ENCODE measurements at regions not wholly inside any gene's neighbourhood (a gene's known extent, or its start where the extent isn't known, plus 50 kb on each side); places are given as distances from the start of the nearest gene placed in this dataset.

GRCh38 chr2:64230540-64230939 lies 86.3 kb upstream of the PELI1 start:
- ATAC-seq (no peak), DNase-seq (no peak)
- peaks cover 22% of the 10 kb centered on the region for H3K4me1 Mint-ChIP-seq
- peaks cover 5% of the 10 kb centered on the region for H3K27me3 Mint-ChIP-seq
- no peak overlapping the region for H3K4me3 Mint-ChIP-seq
- no peaks in the 10 kb centered on the region for H3K36me3 Mint-ChIP-seq (ENCODE audit: low read depth)
- H3K27ac Mint-ChIP-seq, result no peak overlapping the region
- no peaks in the 10 kb centered on the region for H3K9me3 Mint-ChIP-seq

DNA sequence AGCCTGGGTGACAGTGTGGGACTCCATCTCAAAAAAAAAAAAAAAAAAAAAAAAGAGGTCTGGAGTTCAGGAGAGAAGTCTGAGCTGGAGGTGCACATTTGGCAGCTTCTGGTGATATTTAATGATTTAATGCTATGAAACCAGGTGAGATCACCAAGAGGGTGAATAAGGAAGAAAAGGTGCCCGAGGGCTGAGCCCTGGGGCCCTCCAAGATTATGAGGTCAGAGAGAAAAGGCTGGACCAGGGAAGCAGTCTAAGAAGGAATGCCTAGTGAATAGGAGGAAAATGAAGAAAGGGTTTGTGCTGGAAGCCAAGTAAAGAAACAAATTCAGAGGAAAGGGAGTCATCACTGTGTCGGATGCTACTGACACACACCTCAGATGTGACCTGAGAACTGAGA lies 88.0 kb upstream of the PELI1 start:
- Mint-ChIP-seq H3K4me3 (no peak overlapping the region), H3K27ac (peak overlapping the region; percentile 17), H3K27me3 (peaks cover 5% of the 10 kb centered on the region), H3K9me3 (no peaks in the 10 kb centered on the region), H3K36me3 (ENCODE audit: low read depth) (no peaks in the 10 kb centered on the region), H3K4me1 (peaks cover 17% of the 10 kb centered on the region)
- DNase-seq, result no peak
- ATAC-seq, result no peak

DNA sequence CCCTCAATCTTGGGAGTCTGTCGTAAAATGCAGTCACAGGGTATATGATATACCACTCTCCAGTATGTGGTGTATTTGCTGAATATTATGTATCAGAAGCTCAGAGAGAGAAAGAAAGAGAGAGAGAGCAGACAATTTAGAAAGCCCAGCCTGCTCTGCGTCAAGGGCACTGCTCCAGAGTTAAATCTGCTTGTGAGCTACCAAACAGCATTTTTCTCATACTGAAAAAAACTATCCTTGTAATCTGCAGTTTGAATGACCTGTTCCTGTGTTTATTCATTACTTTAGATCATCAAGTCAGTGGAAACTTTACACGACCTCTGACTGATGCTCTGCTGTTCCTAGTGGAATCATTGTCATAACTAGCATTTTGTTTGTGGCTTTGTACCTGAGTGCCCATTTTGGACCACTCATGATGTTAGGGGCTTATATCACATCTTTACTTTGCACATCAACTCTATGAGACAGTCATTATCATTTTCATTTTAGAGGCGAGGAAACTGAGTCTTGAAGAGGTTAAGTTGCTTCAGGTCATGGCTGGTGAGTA lies 89.2 kb upstream of the PELI1 start:
- no peak for DNase-seq
- Mint-ChIP-seq H3K9me3 (no peaks in the 10 kb centered on the region), H3K36me3 (ENCODE audit: low read depth) (no peaks in the 10 kb centered on the region), H3K4me3 (no peak overlapping the region), H3K27ac (no peak overlapping the region), H3K27me3 (peaks cover 5% of the 10 kb centered on the region), H3K4me1 (peaks cover 9% of the 10 kb centered on the region)
- no peak for ATAC-seq

GRCh38 chr2:64234150-64234549 lies 89.9 kb upstream of the PELI1 start:
- Mint-ChIP-seq H3K36me3 (ENCODE audit: low read depth) (no peaks in the 10 kb centered on the region), H3K4me3 (no peak overlapping the region), H3K4me1 (peaks cover 4% of the 10 kb centered on the region), H3K27ac (no peak overlapping the region), H3K27me3 (peaks cover 5% of the 10 kb centered on the region), H3K9me3 (no peaks in the 10 kb centered on the region)
- ATAC-seq (no peak), DNase-seq (no peak)

GRCh38 chr2:64234785-64235184 lies 90.6 kb upstream of the PELI1 start:
- Mint-ChIP-seq H3K27ac (no peak overlapping the region), H3K36me3 (ENCODE audit: low read depth) (no peaks in the 10 kb centered on the region), H3K4me1 (peaks cover 4% of the 10 kb centered on the region), H3K9me3 (no peaks in the 10 kb centered on the region), H3K27me3 (peaks cover 5% of the 10 kb centered on the region), H3K4me3 (no peak overlapping the region)
- ATAC-seq (no peak), DNase-seq (no peak)

DNA sequence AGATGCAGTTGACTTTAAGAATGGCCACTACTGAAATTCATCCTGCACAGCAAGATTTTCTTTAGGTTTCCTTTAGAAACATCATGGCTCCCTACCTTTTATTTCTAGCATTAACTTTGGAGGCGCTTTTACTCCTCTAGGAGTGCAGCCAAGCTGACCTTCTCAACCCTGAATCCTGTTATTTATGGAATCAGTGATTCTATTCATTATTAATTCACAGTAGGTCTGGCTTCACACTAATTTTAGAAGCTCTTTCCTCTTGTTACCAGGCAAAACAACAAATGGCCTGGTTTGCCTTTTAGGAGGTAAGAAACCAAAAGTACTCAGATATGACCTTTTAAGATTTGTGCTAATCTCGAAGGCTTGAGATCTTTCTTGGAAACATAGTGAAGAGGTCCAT lies 93.0 kb upstream of the PELI1 start:
- no peak overlapping the region for H3K4me3 Mint-ChIP-seq
- DNase-seq (no peak), ATAC-seq (no peak)
- peaks cover 4% of the 10 kb centered on the region for H3K4me1 Mint-ChIP-seq
- H3K27ac Mint-ChIP-seq, result no peak overlapping the region
- no peaks in the 10 kb centered on the region for H3K9me3 Mint-ChIP-seq
- peaks cover 2% of the 10 kb centered on the region for H3K27me3 Mint-ChIP-seq
- no peaks in the 10 kb centered on the region for H3K36me3 Mint-ChIP-seq (ENCODE audit: low read depth)

DNA sequence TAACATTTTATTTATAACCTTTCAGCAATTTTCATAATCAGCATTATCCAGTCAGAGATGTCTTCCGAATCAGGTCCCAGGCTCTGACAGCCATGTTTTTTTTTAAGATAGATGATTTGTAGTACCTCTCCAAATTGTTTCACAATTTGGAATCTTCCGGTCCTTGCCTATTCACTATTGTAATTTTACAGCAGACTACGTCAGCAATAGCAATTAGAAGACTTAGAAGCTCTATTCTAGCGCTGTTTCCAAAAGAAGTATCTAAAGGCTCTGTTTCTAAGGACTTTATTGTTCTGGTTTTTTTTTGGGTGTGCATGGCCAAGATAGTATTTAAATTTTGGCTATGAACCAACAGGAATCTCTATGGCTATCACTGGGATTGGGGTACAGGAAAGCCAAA lies 94.6 kb upstream of the PELI1 start:
- Mint-ChIP-seq H3K4me1 (no peaks in the 10 kb centered on the region), H3K4me3 (no peak overlapping the region), H3K27ac (no peak overlapping the region), H3K36me3 (ENCODE audit: low read depth) (no peaks in the 10 kb centered on the region), H3K27me3 (peaks cover 2% of the 10 kb centered on the region), H3K9me3 (no peaks in the 10 kb centered on the region)
- DNase-seq, result no peak
- ATAC-seq, result no peak

- no peak overlapping the region for H3K4me3 Mint-ChIP-seq
- ATAC-seq (no peak), DNase-seq (no peak)
- no peaks in the 10 kb centered on the region for H3K9me3 Mint-ChIP-seq
- no peak overlapping the region for H3K27ac Mint-ChIP-seq
- H3K36me3 Mint-ChIP-seq (ENCODE audit: low read depth), result no peaks in the 10 kb centered on the region
- peaks cover 2% of the 10 kb centered on the region for H3K27me3 Mint-ChIP-seq
- no peaks in the 10 kb centered on the region for H3K4me1 Mint-ChIP-seq
Measured at GRCh38 chr2:64243081-64244036, 99.1 kb upstream of the PELI1 start.

GRCh38 chr2:64244037-64244416 lies 99.8 kb upstream of the PELI1 start:
- H3K4me1 Mint-ChIP-seq, result no peaks in the 10 kb centered on the region
- ATAC-seq (no peak), DNase-seq (no peak)
- H3K36me3 Mint-ChIP-seq (ENCODE audit: low read depth), result no peaks in the 10 kb centered on the region
- H3K4me3 Mint-ChIP-seq, result no peak overlapping the region
- H3K9me3 Mint-ChIP-seq, result no peaks in the 10 kb centered on the region
- H3K27me3 Mint-ChIP-seq, result peaks cover 2% of the 10 kb centered on the region
- H3K27ac Mint-ChIP-seq, result no peak overlapping the region

- ATAC-seq (no peak), DNase-seq (no peak)
- no peak overlapping the region for H3K27ac Mint-ChIP-seq
- H3K9me3 Mint-ChIP-seq, result no peaks in the 10 kb centered on the region
- H3K4me1 Mint-ChIP-seq, result no peaks in the 10 kb centered on the region
- H3K27me3 Mint-ChIP-seq, result no peaks in the 10 kb centered on the region
- H3K4me3 Mint-ChIP-seq, result no peak overlapping the region
- H3K36me3 Mint-ChIP-seq (ENCODE audit: low read depth), result no peaks in the 10 kb centered on the region
Measured at GRCh38 chr2:64245631-64246030, 101.4 kb upstream of the PELI1 start.

DNA sequence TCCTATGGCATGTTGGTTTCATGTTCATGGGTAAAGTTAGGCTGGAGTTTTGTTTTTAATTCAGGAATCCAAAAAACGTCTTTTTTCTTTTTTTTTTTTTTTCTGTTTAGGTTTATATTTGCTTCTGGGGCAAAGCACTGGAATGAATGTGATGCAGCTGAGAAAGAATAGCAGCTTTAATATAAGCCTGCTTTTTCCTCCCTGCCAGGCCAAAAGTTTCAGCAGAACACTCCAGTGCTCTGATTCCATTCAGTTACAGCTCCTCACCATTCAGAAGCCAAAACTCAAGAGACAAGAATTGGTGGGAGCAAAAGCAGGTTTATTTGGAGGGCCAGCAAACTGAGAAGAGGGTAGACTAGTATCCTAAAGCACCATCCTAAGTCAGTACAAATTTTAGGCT lies 102.7 kb upstream of the PELI1 start:
- DNase-seq (no peak), ATAC-seq (no peak)
- no peaks in the 10 kb centered on the region for H3K27me3 Mint-ChIP-seq
- H3K27ac Mint-ChIP-seq, result no peak overlapping the region
- H3K36me3 Mint-ChIP-seq (ENCODE audit: low read depth), result no peaks in the 10 kb centered on the region
- no peaks in the 10 kb centered on the region for H3K9me3 Mint-ChIP-seq
- no peak overlapping the region for H3K4me3 Mint-ChIP-seq
- no peaks in the 10 kb centered on the region for H3K4me1 Mint-ChIP-seq

DNA sequence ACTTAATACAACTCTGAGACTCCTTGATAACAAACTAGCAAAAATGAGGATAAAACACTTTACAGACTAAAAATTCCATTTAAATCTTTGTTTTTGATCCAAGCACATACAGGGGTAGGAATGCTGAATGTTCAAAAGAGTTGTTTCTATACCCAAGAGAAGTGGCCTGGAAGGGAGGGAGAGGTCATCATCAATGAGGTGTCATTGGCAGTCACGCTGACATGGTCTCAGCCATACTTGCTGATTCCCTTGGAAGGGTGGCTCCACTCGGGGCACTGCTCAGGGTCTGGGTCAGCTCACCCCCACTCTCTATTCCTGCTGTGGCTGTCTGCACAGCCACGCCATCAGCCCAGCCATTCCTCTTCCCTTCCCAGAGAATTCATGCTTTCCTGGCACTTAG lies 105.2 kb upstream of the PELI1 start:
- DNase-seq (no peak), ATAC-seq (no peak)
- no peaks in the 10 kb centered on the region for H3K4me1 Mint-ChIP-seq
- no peak overlapping the region for H3K4me3 Mint-ChIP-seq
- H3K9me3 Mint-ChIP-seq, result no peaks in the 10 kb centered on the region
- no peak overlapping the region for H3K27ac Mint-ChIP-seq
- no peaks in the 10 kb centered on the region for H3K36me3 Mint-ChIP-seq (ENCODE audit: low read depth)
- no peaks in the 10 kb centered on the region for H3K27me3 Mint-ChIP-seq

GRCh38 chr2:64250063-64250462 lies 105.8 kb upstream of the PELI1 start:
- H3K9me3 Mint-ChIP-seq, result no peaks in the 10 kb centered on the region
- no peak for DNase-seq
- no peak for ATAC-seq
- H3K36me3 Mint-ChIP-seq (ENCODE audit: low read depth), result no peaks in the 10 kb centered on the region
- no peak overlapping the region for H3K4me3 Mint-ChIP-seq
- no peaks in the 10 kb centered on the region for H3K27me3 Mint-ChIP-seq
- no peak overlapping the region for H3K27ac Mint-ChIP-seq
- H3K4me1 Mint-ChIP-seq, result no peaks in the 10 kb centered on the region

DNA sequence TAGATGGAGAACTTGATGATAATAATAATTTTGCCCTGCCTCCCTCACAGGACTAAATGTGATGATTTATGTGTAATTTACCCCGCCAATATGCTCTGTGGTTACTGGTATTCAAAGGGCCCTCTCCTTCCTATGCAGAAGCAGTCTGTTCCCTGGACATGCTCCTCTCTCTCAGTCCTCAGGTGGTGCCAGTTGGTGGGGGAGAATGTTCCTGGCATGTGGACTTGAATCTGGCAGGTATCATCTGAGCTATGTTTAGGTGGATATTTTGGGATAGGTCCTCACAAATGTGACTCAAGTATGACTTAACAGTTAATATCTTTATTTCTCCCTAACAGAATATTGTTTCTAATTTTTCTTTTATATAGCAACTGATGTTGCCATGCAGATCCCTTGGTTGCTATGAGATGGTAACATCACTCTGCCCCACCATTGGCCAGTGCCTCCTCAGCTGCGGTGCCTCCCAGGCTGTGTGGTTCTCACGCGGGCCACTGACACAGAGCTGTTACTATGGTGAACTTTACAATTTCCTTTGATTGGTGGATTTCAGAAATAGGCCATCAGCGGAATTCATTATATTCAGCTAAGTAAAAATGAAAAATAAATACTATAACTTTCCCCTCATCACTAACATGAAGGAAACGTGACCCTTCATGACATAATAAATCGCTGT lies 106.7 kb upstream of the PELI1 start:
- DNase-seq, result no peak
- Mint-ChIP-seq H3K27me3 (no peaks in the 10 kb centered on the region), H3K27ac (no peak overlapping the region)

More for the DNA sequence above, 106.7 kb upstream of the PELI1 start:
- Mint-ChIP-seq H3K36me3 (ENCODE audit: low read depth) (no peaks in the 10 kb centered on the region), H3K9me3 (no peaks in the 10 kb centered on the region), H3K4me3 (no peak overlapping the region), H3K4me1 (no peaks in the 10 kb centered on the region)
- ATAC-seq, result no peak
